GM18502 (cell line): ENCODE measurements at regions not wholly inside any gene's neighbourhood (a gene's known extent, or its start where the extent isn't known, plus 50 kb on each side); places are given as distances from the start of the nearest gene placed in this dataset.
"Not testable (repeated sequence)": the region's sequence is repeated elsewhere in the genome, so short reads cannot be mapped to it uniquely, and the experiment has no call there.

ENCODE experiments used
- ATAC-seq: cut with Tn5 transposase; IDR thresholded peaks from one replicate; pipeline ENCODE4 v1.9.1; 2021; ENCODE audit warnings: mild to moderate bottlenecking; ENCODE audit not compliant: unreplicated experiment, poor library complexity

- no peak for ATAC-seq
Observed at GRCh38 chr5:101429241-101429640, 526.2 kb upstream of the ST8SIA4 start.

GRCh38 chr5:101425339-101425859 is 522.3 kb upstream of the ST8SIA4 start:
- ATAC-seq: no peak

GRCh38 chr5:101424530-101425175 is 521.6 kb upstream of the ST8SIA4 start:
- ATAC-seq: no peak

- no peak for ATAC-seq
Observed at GRCh38 chr5:101418713-101419118, 515.6 kb upstream of the ST8SIA4 start.

- no peak for ATAC-seq
Observed at GRCh38 chr5:101404531-101404930, 501.4 kb upstream of the ST8SIA4 start.

GRCh38 chr5:101393795-101394450 is 490.8 kb upstream of the ST8SIA4 start:
- ATAC-seq: no peak

GRCh38 chr5:101390151-101390908 is 487.2 kb upstream of the ST8SIA4 start:
- ATAC-seq: no peak

GRCh38 chr5:101385276-101385675 is 482.2 kb upstream of the ST8SIA4 start:
- no peak for ATAC-seq

- no peak for ATAC-seq
Observed at GRCh38 chr5:101370181-101370580, 467.1 kb upstream of the ST8SIA4 start.

GRCh38 chr5:101364469-101364868 is 461.4 kb upstream of the ST8SIA4 start:
- ATAC-seq: no peak

GRCh38 chr5:101362067-101362466 is 459.0 kb upstream of the ST8SIA4 start:
- no peak for ATAC-seq

- no peak for ATAC-seq
Observed at GRCh38 chr5:101346906-101347305, 443.8 kb upstream of the ST8SIA4 start.

- no peak for ATAC-seq
Observed at GRCh38 chr5:101346447-101346846, 443.4 kb upstream of the ST8SIA4 start.

- ATAC-seq: no peak
Observed at GRCh38 chr5:101338226-101338625, 435.1 kb upstream of the ST8SIA4 start.

GRCh38 chr5:101327816-101328215 is 424.7 kb upstream of the ST8SIA4 start:
- ATAC-seq: no peak

GRCh38 chr5:101326766-101327165 is 423.7 kb upstream of the ST8SIA4 start:
- ATAC-seq: no peak

- not testable (repeated sequence) for ATAC-seq
Observed at GRCh38 chr5:101316401-101316800, 413.3 kb upstream of the ST8SIA4 start.

- no peak for ATAC-seq
Observed at GRCh38 chr5:101306391-101307137, 403.5 kb upstream of the ST8SIA4 start.

GRCh38 chr5:101296477-101296876 is 393.4 kb upstream of the ST8SIA4 start:
- no peak for ATAC-seq

- no peak for ATAC-seq
Observed at GRCh38 chr5:101292199-101292598, 389.1 kb upstream of the ST8SIA4 start.
